GM12878 (cell line): ENCODE measurements at regions not wholly inside any gene's neighbourhood (a gene's known extent, or its start where the extent isn't known, plus 50 kb on each side); places are given as distances from the start of the nearest gene placed in this dataset.
"Not testable (repeated sequence)": the region's sequence is repeated elsewhere in the genome, so short reads cannot be mapped to it uniquely, and the experiment has no call there.

ENCODE experiments used
- ATAC-seq: fragments of 200-7000 bp; cut with Tn5 transposase; 3 replicates; pipeline ENCODE4 v1.9.1; 2020; ENCODE audit warnings: mild to moderate bottlenecking, moderate library complexity
- BruUV-seq: library from RNA; stranded (reverse); fragments of 400-500 nt; replicated peaks from 2 replicates; lab custom pipeline; 2021; lab: Mats Ljungman, UMichigan
- CTCF ChIA-PET: fragments of 300-600 bp; sonication (Branson Sonifier 250); formaldehyde crosslinking; extraction: SDS; loops from one replicate; lab custom pipeline; 2021; ENCODE audit warnings: inconsistent platforms; lab: Yijun Ruan, JAX
- POLR2A ChIA-PET: fragments of 350-600 bp; formaldehyde crosslinking; extraction: SDS; loops from one replicate; lab custom pipeline; 2021; ENCODE audit warnings: inconsistent platforms; lab: Charles Lee
- RAD21 ChIA-PET: fragments of 300-600 bp; sonication (Branson Sonifier 250); formaldehyde crosslinking; loops from one replicate; lab custom pipeline; 2023; ENCODE audit warnings: antibody characterized with exemption; ENCODE audit not compliant: unreplicated experiment; lab: Charles Lee
- SMC1A ChIA-PET: fragments of 300-600 bp; sonication (Branson Sonifier 250); formaldehyde crosslinking; loops from one replicate; lab custom pipeline; 2023; ENCODE audit not compliant: unreplicated experiment, uncharacterized antibody; lab: Charles Lee
- DNase-seq: peaks from one replicate; pipeline ENCODE4 v3.0.0-alpha.2; 2011; ENCODE audit warnings: low read depth, low spot score
- FAIRE-seq: peaks from 3 replicates; lab custom pipeline; 2011; peaks lifted over from hg19 to GRCh38; lab: Jason Lieb, UNC
- H2AFZ ChIP-seq: 2 replicates; pipeline ENCODE4 v1.6.0; 2011; ENCODE audit warnings: low read depth, low read length, control low read depth; ENCODE audit not compliant: control insufficient read depth
- H3K27ac ChIP-seq: 2 replicates; pipeline ENCODE4 v1.5.1; 2011; ENCODE audit warnings: control low read depth; ENCODE audit not compliant: control insufficient read depth, insufficient read depth
- H3K27me3 ChIP-seq, 2 experiments: replicated peaks in 1 of 2; 2 replicates each; pipeline versions ENCODE4 v1.6.0 to v1.6.1; 2011; ENCODE audit warnings: low read length in 1 of 2; ENCODE audit not compliant: control insufficient read depth in 2 of 2, insufficient read depth in 2 of 2
- H3K36me3 ChIP-seq, 2 experiments: 2 replicates each; pipeline ENCODE4 v1.5.1; 2011; ENCODE audit warnings: low read length in 1 of 2; ENCODE audit not compliant: control insufficient read depth in 2 of 2, insufficient read depth in 2 of 2
- H3K4me1 ChIP-seq: 2 replicates; pipeline ENCODE4 v1.6.1; 2011; ENCODE audit warnings: mild to moderate bottlenecking, low read length, moderate library complexity, mixed read lengths; ENCODE audit not compliant: control insufficient read depth, insufficient read depth
- H3K4me2 ChIP-seq: 2 replicates; pipeline ENCODE4 v1.6.0; 2011; ENCODE audit warnings: control low read depth; ENCODE audit not compliant: control insufficient read depth, insufficient read depth
- H3K4me3 ChIP-seq: fragments of 200-600 bp; sonication (generic); 2 replicates; pipeline ENCODE4 v1.5.1; 2016
- H3K79me2 ChIP-seq: 2 replicates; pipeline ENCODE4 v1.6.0; 2011; ENCODE audit warnings: low read length; ENCODE audit not compliant: control insufficient read depth, insufficient read depth
- H3K9ac ChIP-seq: 2 replicates; pipeline ENCODE4 v1.8.0; 2011; ENCODE audit warnings: low read length, control low read depth, mixed read lengths; ENCODE audit not compliant: control insufficient read depth, insufficient read depth
- H3K9me3 ChIP-seq: replicated peaks from 3 replicates; pipeline ENCODE4 v1.5.1; 2011; ENCODE audit warnings: mild to moderate bottlenecking, low read length; ENCODE audit not compliant: control insufficient read depth, insufficient read depth
- H4K20me1 ChIP-seq: 2 replicates; pipeline ENCODE4 v1.6.0; 2011; ENCODE audit not compliant: control insufficient read depth, insufficient read depth
- SPI1 ChIP-seq: IDR thresholded peaks from 2 replicates; pipeline ENCODE4 v1.6.1; 2011; ENCODE audit warnings: low read depth, mild to moderate bottlenecking, low read length, moderate library complexity, borderline replicate concordance; ENCODE audit not compliant: insufficient read depth
- ZNF384 ChIP-seq: IDR thresholded peaks from 2 replicates; pipeline ENCODE4 v1.6.1; 2012; ENCODE audit warnings: low read depth, mild to moderate bottlenecking, low read length, improper control_type of control experiment, borderline replicate concordance
- WGBS: methylation state at CpG from one replicate; pipeline ENCODE4 v1.1.6; 2016; ENCODE audit warnings: low lambda C conversion rate; ENCODE audit not compliant: insufficient replicate concordance, insufficient coverage; ENCODE audit errors: missing lambda C conversion rate; 5-methylcytosine and 5-hydroxymethylcytosine counted together
- in situ Hi-C: fragments of 300-500 bp; cut with MboI; formaldehyde crosslinking; loops from 9 replicates; pipeline ENCODE4 v1.14.3; 2018; ENCODE audit warnings: mixed read lengths
- intact Hi-C: fragments of 100-400 bp; cut with micrococcal nuclease; formaldehyde crosslinking; loops from one replicate; pipeline ENCODE4 v1.14.2; 2022; ENCODE audit not compliant: unreplicated experiment

- no peak overlapping the region for H3K4me3 ChIP-seq
- H3K9ac ChIP-seq: no peak overlapping the region
- DNase-seq: no peak
- RAD21 ChIA-PET: no interaction called here
- H3K36me3 ChIP-seq: no peaks in the 10 kb centered on the region
- CTCF ChIA-PET: no interaction called here
- no peak for ATAC-seq
- no peak for TF ChIP-seq SPI1
- TF ChIP-seq ZNF384: no peak
- TF ChIP-seq, all 136 proteins: peak for 0
- Histone ChIP-seq H3K4me1 (no peaks in the 10 kb centered on the region), H3K9me3 (no peaks in the 10 kb centered on the region), H3K79me2 (no peaks in the 10 kb centered on the region), H2AFZ (no peak overlapping the region), H4K20me1 (no peaks in the 10 kb centered on the region), H3K4me2 (no peak overlapping the region), H3K27me3 (no peaks in the 10 kb centered on the region), H3K27ac (no peak overlapping the region)
- in situ Hi-C loops: no loop called here
- FAIRE-seq: no peak
- POLR2A ChIA-PET: no interaction called here
- SMC1A ChIA-PET: no interaction called here
- intact Hi-C loops: no loop called here
- BruUV-seq: no TSS peak
- WGBS: 5% methylated on average over 1 of the region's 1 CpG
Measured at GRCh38 chr2:16235747-16236146, 295.4 kb downstream of the MYCN start.

- ATAC-seq, BruUV-seq, intact Hi-C loops, H3K27ac ChIP-seq, CTCF ChIA-PET, H3K4me1 ChIP-seq, H3K36me3 ChIP-seq, DNase-seq, SMC1A ChIA-PET, in situ Hi-C loops, H4K20me1 ChIP-seq, H3K4me3 ChIP-seq, H3K27me3 ChIP-seq, FAIRE-seq, H3K9ac ChIP-seq, H3K4me2 ChIP-seq, H3K79me2 ChIP-seq, H2AFZ ChIP-seq, RAD21 ChIA-PET, POLR2A ChIA-PET, H3K9me3 ChIP-seq: not testable (repeated sequence)
- 67% methylated on average over 20 of the region's 20 CpGs for WGBS
Measured at GRCh38 chr2:16235291-16235690, 294.9 kb downstream of the MYCN start.
